HG03460 (cell line): ENCODE measurements at regions not wholly inside any gene's neighbourhood (a gene's known extent, or its start where the extent isn't known, plus 50 kb on each side); places are given as distances from the start of the nearest gene placed in this dataset.

Source experiments
- ATAC-seq: cut with Tn5 transposase; IDR thresholded peaks from one replicate; pipeline ENCODE4 v1.9.1; 2021; ENCODE audit not compliant: unreplicated experiment

DNA sequence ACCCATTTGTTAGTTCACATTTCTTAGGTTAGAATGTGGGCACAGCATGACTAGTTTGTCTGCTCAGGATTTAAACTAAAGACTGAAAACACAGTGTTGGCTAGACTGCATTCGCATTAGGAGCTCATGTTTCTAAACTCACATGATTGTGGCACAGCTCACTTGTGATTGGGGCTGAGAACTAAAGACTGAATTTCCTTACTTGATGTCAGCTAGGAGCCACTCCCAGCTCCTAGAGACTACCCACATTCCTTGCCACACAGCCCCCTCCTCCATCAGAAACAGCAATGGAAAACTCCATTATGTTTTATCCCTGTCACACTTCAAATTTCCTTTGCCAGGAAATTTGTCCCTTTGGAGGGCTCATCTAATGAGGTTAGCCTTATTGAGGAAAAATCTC lies 170.2 kb upstream of the NUDT6 start:
- no peak for ATAC-seq

DNA sequence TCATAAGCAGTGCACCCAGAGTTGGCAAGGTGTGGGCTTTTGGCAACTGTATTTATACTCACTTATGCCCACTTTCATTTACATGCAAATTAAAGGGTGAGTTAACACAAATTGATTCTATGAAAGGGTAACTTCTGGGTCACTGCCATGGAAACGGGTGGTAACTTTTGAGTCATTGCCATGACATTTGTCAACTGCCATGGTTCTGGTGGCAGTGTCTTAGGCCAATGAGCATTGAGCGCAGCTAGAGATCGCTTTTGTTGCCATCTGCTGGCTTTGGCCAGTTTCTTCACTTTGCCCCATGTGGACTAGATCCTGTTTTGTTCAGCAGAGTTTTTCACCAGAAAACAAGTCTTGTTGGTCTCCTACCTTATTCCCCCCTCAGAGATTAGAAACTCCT lies 170.8 kb upstream of the NUDT6 start:
- no peak for ATAC-seq

DNA sequence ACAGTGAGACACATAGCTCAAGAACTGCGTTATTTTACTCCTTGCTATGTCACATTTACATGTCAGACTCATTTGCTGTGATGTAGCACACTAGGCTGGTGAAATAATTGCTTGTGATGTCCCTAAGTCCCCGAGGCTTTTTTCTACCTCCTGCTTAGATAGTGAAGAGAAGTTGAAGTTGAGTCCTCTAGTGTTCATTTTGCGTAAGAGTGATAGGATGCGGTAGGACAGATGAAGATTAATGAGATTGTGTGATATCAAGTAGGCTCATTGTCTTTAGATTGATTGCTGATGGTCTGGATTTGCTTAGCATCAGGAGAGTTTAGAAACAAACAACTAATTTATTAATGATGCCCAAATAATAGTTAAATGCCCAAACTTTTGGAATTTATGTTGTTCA lies 173.6 kb upstream of the NUDT6 start:
- ATAC-seq, result no peak

DNA sequence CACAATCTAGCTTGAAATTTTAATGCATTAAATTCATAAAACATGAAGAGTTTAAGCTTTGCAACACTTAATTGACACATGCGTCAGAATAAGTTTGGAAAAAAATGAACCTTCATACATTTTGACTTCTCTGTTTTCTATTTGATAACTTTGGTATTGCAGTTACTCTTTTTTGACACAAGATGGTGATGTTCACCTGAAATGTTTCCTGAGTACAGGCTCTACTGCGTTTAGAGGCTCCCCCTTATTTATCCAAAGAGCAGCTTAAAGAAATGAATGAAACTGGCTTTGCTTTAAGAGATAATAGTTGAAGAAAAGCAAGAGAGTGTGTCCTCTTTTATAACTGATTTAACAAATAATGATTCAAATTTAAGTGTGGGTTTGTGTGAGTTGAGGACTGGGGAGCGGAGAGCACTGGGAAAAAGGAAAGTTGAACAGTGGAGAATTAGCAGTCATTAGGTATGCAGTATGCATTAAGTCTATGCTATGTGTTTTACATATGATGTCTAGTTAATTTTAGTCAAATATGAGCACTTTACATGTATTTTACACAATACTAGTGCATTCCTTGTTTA lies 180.6 kb upstream of the NUDT6 start:
- ATAC-seq, result peak; percentile 63

DNA sequence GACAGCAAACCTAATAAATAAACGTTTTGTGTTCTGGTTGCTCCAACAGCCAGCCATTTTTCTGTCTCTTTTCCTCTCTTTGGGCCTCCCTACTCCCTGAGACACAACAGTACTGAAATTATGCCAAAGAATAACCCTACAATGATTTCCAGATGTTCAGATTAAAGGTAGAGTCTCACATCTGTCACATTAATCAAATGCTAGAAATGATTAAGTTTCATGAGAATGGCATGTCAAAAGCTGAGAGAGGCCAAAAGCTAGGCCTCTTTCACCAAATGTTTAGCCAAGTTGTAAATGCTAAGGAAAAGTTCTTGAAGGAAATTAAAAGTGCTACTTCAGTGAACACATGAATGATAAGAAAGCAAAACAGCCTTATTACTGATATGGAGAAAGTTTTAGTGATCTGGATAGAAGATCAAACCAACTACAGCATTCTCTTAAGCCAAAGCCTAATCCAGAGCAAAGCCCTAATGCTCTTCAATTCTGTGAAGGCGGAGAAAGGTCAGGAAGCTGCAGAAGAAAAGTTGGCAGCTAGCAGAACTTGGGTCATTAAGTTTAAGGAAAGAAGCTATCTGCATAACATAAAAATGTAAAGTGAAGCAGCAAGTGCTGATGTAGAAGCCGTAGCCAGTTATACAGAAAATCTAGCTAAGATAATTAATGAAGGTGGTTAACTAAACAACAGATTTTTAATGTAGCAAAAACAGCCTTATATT lies 182.1 kb upstream of the NUDT6 start:
- ATAC-seq, result no peak

DNA sequence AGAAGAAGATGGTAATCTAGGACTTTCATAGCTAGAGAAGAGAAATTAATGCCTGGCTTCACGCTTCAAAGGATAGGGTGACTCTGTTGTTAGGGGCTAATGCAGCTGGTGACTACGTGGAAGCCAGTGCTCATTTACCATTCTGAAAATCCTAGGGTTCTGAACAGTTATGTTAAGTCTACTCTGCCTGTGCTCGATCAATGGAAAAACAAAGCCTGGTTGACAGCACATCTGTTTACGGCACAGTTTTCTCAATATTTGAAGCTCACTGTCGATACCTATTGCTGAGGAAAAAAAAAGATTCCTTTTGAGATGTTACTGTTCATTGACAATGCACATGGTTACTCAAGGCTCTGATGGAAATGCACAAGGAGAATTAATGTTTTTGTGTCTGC lies 182.6 kb upstream of the NUDT6 start:
- no peak for ATAC-seq

DNA sequence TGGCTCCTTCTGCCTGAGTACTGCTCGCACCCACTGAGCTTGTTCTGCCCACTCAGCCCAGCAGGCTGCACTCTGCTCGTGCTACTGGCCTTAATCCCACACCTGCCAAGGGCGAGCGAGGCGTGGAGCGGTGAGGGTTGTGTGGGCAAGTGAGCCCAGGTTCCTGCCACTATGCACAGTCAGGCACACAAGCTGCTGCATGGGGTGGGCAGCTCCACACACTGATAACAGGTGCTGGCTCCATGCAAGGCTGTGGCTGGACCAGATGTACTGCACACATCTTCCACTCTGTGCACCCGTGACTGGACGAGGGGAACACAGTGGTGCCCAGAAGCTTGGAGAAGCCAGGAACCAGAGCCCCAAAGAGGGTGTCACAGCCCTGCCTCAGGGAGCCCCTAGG lies 184.3 kb upstream of the NUDT6 start:
- no peak for ATAC-seq

DNA sequence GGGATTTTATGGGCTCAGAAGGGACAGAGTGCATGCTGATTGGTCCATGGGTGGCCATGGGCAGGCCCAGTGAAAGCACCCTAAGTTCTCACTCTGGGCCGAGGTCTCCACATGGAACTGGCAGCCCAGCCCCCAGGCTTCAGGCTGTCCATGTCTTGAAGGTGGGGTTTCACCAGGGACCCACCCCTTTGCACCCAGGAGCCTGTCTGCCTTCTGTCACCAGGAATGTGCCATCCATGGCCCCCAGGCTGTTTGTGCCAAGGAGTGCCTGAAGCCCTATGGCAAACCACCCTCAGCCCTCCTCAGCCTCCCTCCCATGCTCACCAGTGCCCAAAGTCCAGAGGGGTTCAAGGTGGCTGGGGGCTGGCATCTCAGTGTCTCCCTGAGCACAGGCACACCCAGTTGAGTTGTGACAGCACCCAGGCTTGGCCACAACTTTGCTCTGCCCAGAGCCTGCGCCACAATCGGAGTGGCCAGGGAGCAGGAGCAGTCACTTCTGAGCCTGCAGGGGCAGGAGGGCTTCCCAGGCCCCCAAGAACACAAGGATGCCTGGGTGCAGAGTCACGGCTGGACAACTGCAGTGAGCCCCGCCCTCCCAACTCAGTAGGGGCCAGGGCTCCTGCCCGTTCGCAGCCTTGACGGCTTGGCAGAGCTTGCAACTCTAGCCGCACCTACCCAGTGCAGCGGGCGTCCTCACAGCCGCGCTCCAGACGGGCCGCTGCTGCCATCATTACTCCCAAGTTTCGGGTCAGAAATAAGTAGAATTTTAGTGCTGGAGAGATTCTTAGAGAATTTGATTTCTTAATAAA lies 185.3 kb upstream of the NUDT6 start:
- ATAC-seq, result no peak

DNA sequence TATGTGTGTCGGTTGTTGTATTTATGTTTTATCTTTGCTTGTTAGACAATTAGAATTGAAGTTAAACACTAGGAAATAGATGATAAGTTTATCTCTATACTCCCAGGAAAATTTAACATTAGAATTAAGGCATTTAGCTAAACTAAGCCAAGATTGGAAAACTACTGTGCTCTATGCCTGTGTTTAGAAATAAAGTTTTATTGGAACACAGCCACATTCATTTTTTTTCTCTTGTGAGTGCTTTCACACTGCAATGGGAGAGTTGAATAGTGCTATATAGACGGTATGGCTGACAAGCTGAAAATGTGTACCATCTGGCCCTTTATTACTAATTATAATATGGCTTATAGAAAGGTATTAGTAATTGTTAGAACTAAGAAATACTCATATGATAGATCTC lies 186.7 kb upstream of the NUDT6 start:
- ATAC-seq, result no peak

DNA sequence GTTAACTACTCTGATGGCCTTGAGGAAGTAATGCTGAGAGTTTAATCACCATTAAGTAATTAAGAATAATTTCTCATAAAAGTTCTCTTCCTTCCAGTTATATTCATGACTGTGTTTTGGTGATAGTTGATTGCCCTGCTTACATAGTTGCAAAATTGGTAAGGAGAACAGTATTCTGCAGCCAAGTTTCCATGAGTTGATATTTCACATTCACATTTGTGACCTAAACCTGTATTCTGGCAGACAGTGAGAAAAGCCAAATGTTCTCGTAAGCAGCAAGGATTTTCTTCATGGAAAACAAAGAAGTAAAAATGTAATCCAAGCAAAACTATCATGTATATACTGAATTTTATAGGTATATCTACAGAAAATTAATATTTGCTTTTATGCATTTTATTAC lies 187.8 kb upstream of the NUDT6 start:
- no peak for ATAC-seq

DNA sequence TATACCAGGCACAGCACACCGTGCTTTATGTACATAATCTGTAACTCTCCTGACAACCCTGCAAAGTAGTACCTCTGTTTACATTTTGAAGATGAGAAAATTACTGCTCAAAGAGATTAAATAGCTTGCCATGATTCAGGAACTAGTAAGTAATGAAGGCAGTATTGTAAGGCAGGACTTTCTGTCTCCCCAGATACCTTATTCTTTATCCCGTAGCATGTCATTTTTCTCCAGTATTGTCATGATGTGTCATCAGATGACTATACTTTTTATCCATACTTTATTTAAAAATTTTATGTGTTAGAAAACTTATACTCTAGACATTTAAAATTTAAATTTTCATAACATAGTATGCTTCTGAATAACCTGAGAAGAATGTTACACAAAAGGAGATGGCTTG lies 188.3 kb upstream of the NUDT6 start:
- no peak for ATAC-seq

DNA sequence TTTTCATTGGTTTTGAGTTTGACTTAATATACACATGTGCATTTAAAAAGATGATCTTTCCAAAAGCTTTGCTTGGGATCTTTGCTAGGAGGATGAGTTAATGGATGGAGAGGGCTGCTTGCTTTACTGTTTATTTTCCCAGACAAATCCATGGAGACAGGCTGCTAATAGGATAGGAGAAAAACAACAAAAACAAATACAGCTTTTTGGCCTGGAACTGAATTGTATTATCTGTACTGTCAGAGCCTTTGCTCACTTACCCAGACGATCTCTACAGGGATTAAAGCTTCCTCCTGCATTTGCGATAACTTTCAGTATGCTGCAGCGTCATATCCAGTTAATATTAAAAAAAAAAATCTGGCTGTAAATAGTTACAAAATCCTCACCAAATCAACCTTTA lies 190.8 kb upstream of the NUDT6 start:
- no peak for ATAC-seq

DNA sequence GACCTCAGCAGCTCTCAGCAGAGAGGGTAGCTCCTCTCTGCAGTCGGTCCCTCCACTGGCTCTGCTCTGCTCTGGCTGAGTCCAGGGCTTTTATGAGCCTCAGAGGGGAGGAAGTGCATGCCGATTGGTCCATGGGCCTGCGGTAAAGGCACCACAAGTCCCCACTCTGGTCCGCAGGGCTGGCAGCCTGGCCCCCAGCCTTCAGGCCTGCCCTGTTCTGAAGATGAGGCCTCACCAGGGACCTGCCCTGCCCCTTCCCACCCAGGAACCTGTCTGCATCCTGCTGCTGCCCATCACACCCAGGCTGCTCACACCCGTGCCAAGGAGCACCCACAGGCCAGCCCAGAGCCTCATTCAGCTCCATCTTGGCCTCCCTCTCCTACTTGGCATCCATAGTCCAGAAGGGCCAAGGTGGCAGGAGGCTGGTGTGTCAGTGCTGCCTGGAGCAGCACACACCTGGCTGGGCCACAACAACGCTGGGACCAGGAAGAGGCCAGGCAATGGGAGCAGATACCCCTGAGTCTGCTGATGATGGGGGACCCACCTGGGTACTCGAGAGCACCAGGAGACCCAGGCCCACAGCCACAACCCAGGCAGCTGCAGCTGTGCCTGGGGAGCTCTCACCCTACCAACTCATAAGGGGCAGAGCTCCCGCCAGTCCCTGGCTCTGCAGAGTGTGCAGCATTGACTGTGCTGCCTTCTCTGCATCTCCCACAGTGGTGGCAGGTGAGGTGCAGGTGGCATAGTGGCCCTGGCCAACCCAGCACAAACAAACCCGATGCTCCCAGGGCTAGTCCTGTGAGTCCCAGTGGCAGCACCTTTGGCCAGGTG lies 191.9 kb upstream of the NUDT6 start:
- no peak for ATAC-seq

DNA sequence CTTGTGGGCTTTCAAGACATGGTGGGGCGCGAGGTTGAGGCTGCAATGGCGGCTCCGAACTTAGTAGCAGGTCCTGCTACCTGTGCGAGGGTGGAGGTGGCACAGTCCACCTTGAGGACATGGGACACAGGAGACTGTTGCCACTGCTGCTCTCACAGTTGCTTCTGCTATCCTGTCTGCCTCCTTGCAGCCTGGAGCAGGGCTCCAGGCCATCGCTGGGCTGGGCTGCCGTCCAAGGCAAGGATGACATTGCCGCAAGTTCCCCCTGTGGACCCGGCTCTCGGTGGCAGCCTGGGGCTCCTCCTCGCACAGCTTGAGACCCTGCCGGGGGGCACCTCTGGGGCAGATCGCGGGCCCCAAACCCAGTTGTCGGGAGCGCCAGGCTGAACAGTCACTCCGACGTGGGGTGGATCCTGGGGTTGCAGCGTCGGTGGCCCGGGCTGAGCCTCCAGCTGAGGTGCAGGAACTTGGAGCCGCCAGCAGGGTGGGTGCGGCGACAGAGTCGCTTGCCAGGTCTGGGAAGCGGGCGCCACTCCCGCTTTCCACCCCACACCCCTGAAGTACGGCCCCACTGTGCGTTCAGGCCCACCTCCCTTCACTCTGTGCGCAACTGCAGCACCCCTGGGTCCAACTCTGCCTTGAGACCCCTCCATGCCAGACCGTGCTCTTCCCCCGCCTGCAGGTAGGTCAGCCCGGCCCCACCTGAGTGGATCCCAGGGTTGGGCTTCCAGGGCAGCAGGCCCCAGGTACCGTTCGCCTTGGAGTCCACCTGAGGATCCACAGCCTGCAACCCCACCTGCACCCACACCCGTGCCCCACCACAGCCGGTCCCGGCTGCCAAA lies 192.7 kb upstream of the NUDT6 start:
- ATAC-seq, result no peak

DNA sequence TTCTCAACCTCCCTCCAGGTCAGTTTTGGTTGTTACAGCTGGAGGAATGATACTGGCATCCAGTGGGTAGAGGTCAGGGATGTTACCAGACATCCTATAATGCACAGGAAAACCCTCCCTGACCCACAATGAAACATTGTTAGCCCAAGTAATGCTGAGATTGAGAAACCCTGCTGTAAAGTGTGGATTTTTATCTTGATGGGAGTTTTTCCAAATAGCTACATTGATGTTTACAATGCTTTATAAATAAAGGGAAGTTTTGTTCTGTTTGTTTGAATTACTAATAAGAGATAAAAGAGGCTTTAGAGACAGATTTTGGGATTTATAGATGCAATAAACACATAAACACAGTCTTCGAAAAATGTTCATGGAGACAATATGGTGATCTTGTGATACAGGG lies 194.0 kb upstream of the NUDT6 start:
- ATAC-seq, result no peak

DNA sequence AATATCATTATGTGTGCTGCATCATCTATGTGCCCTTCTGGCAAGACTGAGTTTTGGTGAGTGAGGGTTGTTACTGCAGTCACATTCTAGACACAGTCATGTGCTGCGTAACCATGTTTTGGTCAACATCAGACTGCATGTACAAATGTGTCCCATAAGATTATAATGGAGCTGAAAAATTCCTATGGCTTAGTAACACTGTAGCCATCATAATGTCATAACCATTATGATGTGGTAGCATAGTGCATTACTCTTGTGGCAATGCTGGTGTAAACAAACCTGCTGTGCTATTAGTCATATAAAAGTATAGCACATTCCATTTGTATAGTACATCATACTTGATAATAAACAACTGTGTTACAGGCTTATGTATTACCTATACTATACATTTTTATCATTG lies 198.1 kb upstream of the NUDT6 start:
- no peak for ATAC-seq

DNA sequence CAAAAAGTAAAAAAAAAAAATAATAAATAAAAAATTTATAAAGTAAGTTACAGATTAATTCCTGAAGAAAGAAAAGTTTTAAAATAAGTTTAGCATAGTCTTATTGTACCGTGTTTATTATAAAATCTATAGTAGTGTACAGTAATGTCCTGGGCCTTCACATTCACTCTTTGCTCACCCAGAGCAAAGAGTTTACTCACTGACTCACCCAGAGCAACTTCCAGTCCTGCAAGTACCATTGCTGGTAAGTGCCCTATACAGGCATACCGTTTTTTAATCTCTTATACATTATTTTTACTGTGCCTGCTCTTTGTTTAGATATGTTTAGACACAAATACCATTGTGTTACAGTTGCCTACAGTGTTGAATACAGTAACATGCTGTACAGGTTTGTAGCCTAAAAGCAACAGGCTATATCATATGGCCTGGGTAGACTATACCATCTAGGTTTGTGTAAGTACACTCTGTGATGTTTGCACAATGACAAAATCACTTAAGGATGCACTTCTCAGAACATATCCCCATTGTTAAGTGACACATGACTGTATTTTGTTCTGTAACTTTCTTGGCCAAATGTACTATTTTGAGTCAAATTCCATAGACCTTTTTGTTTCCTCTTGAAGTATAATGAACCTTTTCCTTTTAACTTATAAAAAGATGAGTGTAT lies 199.0 kb upstream of the NUDT6 start:
- ATAC-seq, result no peak

DNA sequence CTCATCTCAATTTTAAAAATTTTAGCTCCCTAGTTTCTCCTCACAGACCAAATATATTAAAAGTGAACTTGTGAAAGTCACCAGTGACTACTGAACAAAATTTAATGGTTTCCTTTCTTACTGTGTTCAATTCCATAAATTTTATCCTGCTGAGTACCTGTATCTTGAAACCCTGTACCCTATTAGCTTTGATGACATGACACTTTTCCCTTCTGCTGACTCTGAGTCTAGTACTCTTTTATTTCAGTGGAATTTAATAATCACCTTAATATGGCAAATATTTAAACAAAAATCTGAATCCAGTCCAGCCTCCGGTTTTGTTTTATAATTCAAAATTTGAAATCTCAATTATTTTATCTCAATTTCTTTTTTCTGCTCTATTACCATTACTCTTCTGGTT lies 203.1 kb upstream of the NUDT6 start:
- no peak for ATAC-seq

DNA sequence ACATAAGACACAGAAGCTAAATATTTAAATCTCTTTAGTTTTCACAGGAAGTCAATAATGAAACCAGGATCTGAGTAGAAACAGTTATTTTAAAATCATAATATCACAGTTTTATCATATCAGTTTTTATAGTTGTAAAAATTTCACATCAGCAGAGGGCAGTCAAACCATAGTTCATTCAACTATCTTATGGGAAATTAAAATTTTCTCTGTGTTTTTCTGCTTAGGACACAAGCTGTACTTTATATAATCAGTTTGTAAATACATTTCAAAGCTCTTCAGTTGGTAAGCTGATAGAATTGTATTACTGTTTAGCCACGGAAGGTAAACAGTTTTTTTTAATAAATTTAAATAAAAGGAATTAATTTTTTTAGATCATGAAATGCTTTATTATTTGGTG lies 204.8 kb upstream of the NUDT6 start:
- no peak for ATAC-seq

DNA sequence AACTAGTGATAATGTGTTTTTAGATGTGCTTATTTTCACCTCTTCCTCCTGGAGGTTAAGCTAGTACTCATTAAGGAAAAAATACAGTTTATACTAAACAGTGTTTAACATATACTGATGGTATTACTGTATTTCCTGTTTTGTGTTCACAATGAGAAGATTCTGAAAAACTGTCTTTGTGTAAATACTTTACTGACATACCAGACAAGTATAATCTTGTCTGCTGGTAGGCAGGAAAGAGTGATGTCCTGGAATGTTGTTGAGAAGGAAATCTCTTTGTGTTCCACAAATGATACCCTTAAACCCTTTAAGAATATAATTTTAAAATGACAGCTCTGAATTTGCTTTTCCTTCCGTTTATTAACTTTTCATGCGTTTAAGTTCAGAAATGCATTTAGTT lies 205.5 kb upstream of the NUDT6 start:
- no peak for ATAC-seq
